ENCODE measurements at regions not wholly inside any gene's neighbourhood (a gene's known extent, or its start where the extent isn't known, plus 50 kb on each side); places are given as distances from the start of the nearest gene placed in this dataset.

GRCh38 chrX:44035571-44035970, 62.4 kb upstream of the NDP start:
- Mint-ChIP-seq H3K36me3 (no peaks in the 10 kb centered on the region), H3K4me3 (no peak overlapping the region), H3K4me1 (peaks cover 4 to 24% (median 13%) of the 10 kb centered on the region in 4 donors), H3K27ac (no peak overlapping the region), H3K27me3 (peaks cover 0 to 1% (median 0%) of the 10 kb centered on the region in 5 donors), H3K9me3 (no peaks in the 10 kb centered on the region)
- no peak for DNase-seq
- ATAC-seq, result no peak
- POLR2A ChIA-PET, result interaction anchor here (0.6 kb wide), 1 partner anchor 1507 kb away, joined by 3 read pairs; no protein-coding TSS in a partner anchor

DNA sequence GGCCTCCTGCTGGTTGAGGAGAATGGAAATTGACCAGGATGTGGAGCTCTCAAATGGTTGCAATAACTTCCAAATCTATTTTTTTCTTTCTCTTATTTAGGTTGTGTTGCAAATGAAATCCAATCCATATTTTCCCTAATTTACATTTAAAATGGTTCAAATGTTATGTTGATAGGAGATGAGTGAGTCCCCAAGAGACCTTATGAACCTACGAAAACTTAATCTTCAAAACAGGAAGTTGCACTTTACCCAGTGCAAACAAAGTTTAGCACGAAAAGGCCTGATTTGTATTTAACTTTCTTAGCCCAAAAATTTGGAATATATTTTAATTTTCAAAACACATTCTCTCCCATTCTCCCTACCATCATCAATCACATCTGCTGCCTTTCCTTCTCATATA, 59.3 kb upstream of the NDP start:
- H3K9me3 Mint-ChIP-seq, result peaks cover 0 to 9% (median 0%) of the 10 kb centered on the region in 9 donors
- H3K27me3 Mint-ChIP-seq, result no peaks in the 10 kb centered on the region
- ATAC-seq (no peak), DNase-seq (no peak)
- H3K4me3 Mint-ChIP-seq, result peak overlapping the region in 3 of 10 donors; percentile 5 to 44 (median 31)
- POLR2A ChIA-PET, result no interaction called here
- peaks cover 4 to 24% (median 14%) of the 10 kb centered on the region in 4 donors for H3K4me1 Mint-ChIP-seq
- no peaks in the 10 kb centered on the region for H3K36me3 Mint-ChIP-seq
- H3K27ac Mint-ChIP-seq, result peak overlapping the region in 7 of 10 donors; percentile 1 to 83 (median 33)

- no peak for DNase-seq
- H3K4me3 Mint-ChIP-seq, result no peak overlapping the region
- peaks cover 0 to 9% (median 0%) of the 10 kb centered on the region in 9 donors for H3K9me3 Mint-ChIP-seq
- H3K4me1 Mint-ChIP-seq, result peaks cover 0 to 2% (median under 1%) of the 10 kb centered on the region in 4 donors
- H3K27me3 Mint-ChIP-seq, result no peaks in the 10 kb centered on the region
- POLR2A ChIA-PET, result no interaction called here
- no peak for ATAC-seq
- H3K36me3 Mint-ChIP-seq, result no peaks in the 10 kb centered on the region
- no peak overlapping the region for H3K27ac Mint-ChIP-seq
Observed at GRCh38 chrX:44025555-44025954, 52.4 kb upstream of the NDP start.
